ENCODE measurements at regions not wholly inside any gene's neighbourhood (a gene's known extent, or its start where the extent isn't known, plus 50 kb on each side); places are given as distances from the start of the nearest gene placed in this dataset.

- no peak for DNase-seq
Measured at GRCh38 chr12:27180906-27181505, 63.1 kb upstream of the STK38L start.

GRCh38 chr12:27183342-27183741 is 60.7 kb upstream of the STK38L start:
- no peak for DNase-seq

DNA sequence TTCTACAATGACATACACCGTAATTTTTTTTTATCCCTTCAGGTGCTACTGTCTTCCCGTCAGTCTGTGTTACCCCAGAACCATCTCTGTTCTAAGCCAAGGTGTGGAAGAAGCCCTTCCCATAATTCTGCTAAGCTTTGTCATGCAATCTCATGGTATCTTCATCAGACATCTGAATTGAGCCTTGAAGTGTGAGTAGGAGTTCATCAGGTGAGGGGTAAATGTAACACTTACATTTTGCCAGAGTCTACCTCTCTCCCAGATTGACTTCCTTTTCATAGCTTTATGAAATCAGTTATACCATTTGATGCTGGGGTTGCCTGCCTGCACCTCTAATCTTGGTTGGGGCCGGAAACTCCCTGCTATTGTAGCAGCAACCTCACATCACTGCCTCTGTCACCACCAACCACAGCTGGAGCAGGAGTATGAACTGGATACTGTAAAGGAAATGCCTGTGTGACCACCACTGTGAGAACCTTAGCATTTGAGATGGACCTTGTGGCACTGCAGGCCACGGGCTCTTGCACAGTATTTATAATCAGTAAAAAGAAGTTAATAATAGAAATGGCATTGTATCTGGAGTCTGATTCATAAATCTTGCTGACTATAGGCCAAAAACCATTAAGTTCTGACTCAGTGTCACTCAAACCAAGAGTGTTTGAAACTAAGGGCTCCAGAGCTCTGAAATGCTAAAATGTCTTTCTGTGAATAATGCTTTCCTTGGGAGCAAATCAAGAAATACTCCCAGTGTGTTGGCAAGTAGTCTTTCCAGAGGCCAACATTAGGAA is 58.7 kb upstream of the STK38L start:
- peak in 1 of 2 donors; percentile 14 for DNase-seq

DNA sequence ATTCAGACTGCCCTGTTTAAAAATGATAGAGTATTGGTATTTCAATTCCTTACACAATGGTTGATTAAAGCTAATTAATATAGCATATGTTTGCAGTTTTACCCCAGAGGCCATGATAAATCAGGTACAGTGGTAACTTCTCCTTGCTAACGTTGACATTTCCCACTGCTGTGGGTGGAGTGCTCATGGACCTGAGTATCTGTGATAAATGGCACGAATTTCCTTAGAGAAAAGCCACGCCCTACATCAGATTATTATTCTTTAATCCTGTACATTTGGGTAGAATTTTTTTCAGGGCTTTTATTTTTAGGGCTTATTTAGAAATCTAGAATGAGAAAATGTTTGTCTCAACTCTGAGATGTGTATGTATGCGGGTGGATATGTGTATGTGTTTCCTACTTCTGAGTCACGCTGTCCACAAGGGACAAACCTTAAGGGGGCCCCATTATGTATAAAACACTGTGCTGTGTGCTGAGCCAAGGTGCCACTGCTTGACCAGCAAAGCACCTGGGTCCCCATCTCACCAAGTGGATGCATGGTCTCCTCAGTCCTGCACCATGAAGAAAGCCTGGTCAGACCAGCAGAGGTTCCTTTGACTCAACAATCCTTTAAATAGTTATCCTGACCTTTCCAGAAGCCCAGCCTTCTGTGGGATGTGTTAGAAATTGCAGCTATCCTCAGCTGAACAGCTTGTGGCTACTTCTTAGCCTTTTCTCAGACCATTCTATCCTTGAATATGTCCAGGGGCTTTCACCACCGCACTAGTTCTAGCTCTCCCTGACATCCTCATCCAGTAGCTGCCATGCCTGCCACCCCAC is 57.9 kb upstream of the STK38L start:
- no peak for DNase-seq

GRCh38 chr12:27187697-27188096 is 56.4 kb upstream of the STK38L start:
- no peak for DNase-seq

- no peak for DNase-seq
Measured at GRCh38 chr12:27190761-27191160, 53.3 kb upstream of the STK38L start.

DNA sequence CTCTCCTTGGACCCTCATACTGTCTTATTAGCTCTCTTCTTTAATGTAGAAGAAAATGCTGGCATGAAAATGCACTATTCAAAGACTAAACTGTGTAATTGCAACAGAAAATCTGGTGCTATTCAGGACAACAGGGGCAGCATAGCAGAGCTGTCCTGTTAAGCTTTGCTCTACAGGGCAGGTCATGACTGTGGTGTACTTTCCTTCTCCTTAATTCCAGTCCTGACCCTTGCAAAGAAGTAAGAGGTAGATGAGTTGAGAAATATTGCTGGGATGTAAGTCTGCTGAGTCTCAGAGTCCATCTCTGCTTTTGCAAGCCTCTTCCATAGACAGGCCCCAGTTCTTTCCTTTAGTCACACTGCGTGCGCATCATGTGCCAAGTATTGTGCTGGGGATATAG is 52.6 kb upstream of the STK38L start:
- no peak for DNase-seq

- DNase-seq, result no peak
Measured at GRCh38 chr12:27192118-27192802, 51.8 kb upstream of the STK38L start.

- DNase-seq, result no peak
Measured at GRCh38 chr12:27193106-27193505, 51.0 kb upstream of the STK38L start.

GRCh38 chr12:27193854-27194544 is 50.1 kb upstream of the STK38L start:
- DNase-seq, result no peak
